ENCODE measurements at regions not wholly inside any gene's neighbourhood (a gene's known extent, or its start where the extent isn't known, plus 50 kb on each side); places are given as distances from the start of the nearest gene placed in this dataset.

GRCh38 chr9:34773306-34773910 is 63.5 kb upstream of the CCL21 start:
- no peak for TF ChIP-seq CTCF (conservative IDR thresholded peaks at IDR 0.05; ENCODE audit: low read depth, low read length)
- no peak for TF ChIP-seq EZH2 (IDR thresholded peaks at IDR 0.05; ENCODE audit: low read length, unreplicated experiment)

All from PC-3 (cell line).